ENCODE measurements at regions not wholly inside any gene's neighbourhood (a gene's known extent, or its start where the extent isn't known, plus 50 kb on each side); places are given as distances from the start of the nearest gene placed in this dataset.

DNA sequence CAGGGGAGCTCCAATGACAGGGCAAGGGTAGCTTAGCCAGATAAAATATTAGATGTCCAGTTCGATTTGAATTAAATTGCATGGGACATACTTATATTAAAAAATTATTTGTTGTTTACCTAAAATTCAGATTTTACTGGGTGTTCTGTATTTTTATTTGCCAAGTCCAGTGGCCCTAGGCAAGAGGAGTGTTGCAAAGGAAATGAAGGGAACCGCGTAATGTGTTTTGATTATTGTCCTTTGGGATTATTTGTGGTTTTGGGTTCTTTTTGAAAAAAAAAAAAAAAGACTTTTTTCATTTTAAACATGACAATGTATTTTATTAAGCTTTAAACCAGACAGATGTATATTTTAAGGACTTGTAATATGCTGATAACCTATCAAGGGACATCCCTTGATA, 179.3 kb downstream of the C9orf152 start:
- TF ChIP-seq, protein P1, sequence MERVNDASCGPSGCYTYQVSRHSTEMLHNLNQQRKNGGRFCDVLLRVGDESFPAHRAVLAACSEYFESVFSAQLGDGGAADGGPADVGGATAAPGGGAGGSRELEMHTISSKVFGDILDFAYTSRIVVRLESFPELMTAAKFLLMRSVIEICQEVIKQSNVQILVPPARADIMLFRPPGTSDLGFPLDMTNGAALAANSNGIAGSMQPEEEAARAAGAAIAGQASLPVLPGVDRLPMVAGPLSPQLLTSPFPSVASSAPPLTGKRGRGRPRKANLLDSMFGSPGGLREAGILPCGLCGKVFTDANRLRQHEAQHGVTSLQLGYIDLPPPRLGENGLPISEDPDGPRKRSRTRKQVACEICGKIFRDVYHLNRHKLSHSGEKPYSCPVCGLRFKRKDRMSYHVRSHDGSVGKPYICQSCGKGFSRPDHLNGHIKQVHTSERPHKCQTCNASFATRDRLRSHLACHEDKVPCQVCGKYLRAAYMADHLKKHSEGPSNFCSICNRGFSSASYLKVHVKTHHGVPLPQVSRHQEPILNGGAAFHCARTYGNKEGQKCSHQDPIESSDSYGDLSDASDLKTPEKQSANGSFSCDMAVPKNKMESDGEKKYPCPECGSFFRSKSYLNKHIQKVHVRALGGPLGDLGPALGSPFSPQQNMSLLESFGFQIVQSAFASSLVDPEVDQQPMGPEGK (CRISPR knock-in tag; IDR thresholded peaks at IDR 0.05; ENCODE audit: borderline replicate concordance) = no peak
- TF ChIP-seq ZNF70 (CRISPR knock-in tag; IDR thresholded peaks at IDR 0.05) (no peak), BACH2 (CRISPR knock-in tag; IDR thresholded peaks at IDR 0.05; ENCODE audit: borderline replicate concordance) (no peak), SNAI2 (CRISPR knock-in tag; IDR thresholded peaks at IDR 0.05) (no peak), ISL1 (CRISPR knock-in tag; IDR thresholded peaks at IDR 0.05) (no peak), ESRRG (CRISPR knock-in tag; IDR thresholded peaks at IDR 0.05) (no peak), GLIS3 (CRISPR knock-in tag; IDR thresholded peaks at IDR 0.05) (no peak)
